Rectal smooth muscle tissue (tissue), 1 donor: ENCODE measurements at regions not wholly inside any gene's neighbourhood (a gene's known extent, or its start where the extent isn't known, plus 50 kb on each side); places are given as distances from the start of the nearest gene placed in this dataset.
"Not testable (repeated sequence)": the region's sequence is repeated elsewhere in the genome, so short reads cannot be mapped to it uniquely, and the experiment has no call there.

Experiments used
- H3K27ac ChIP-seq: one replicate; pipeline ENCODE4 v1.7.0; 2013; ENCODE audit warnings: low read depth, low read length, inconsistent platforms
- H3K27me3 ChIP-seq: one replicate; pipeline ENCODE4 v1.7.0; 2013; ENCODE audit warnings: low read length; ENCODE audit not compliant: control insufficient read depth, insufficient read depth
- H3K36me3 ChIP-seq: one replicate; pipeline ENCODE4 v1.7.0; 2013; ENCODE audit warnings: low read length; ENCODE audit not compliant: control insufficient read depth, insufficient read depth
- H3K4me1 ChIP-seq: one replicate; pipeline ENCODE4 v1.7.0; 2013; ENCODE audit warnings: low read length; ENCODE audit not compliant: control insufficient read depth, insufficient read depth
- H3K4me3 ChIP-seq: one replicate; pipeline ENCODE4 v1.7.0; 2013; ENCODE audit warnings: low read length
- H3K9ac ChIP-seq: one replicate; pipeline ENCODE4 v1.7.0; 2013; ENCODE audit warnings: low read length

GRCh38 chr2:14451312-14451711 is 181.2 kb upstream of the LRATD1 start:
- Histone ChIP-seq H3K27ac (no peak overlapping the region), H3K9ac (no peak overlapping the region), H3K36me3 (no peaks in the 10 kb centered on the region), H3K27me3 (no peaks in the 10 kb centered on the region), H3K4me1 (no peaks in the 10 kb centered on the region), H3K4me3 (no peak overlapping the region)

- Histone ChIP-seq H3K27me3 (no peaks in the 10 kb centered on the region), H3K9ac (no peak overlapping the region), H3K27ac (no peak overlapping the region), H3K4me3 (no peak overlapping the region), H3K36me3 (no peaks in the 10 kb centered on the region), H3K4me1 (no peaks in the 10 kb centered on the region)
Observed at GRCh38 chr2:14454202-14454601, 178.3 kb upstream of the LRATD1 start.

- Histone ChIP-seq H3K27me3 (no peaks in the 10 kb centered on the region), H3K27ac (no peak overlapping the region), H3K9ac (no peak overlapping the region), H3K36me3 (no peaks in the 10 kb centered on the region), H3K4me3 (no peak overlapping the region), H3K4me1 (no peaks in the 10 kb centered on the region)
Observed at GRCh38 chr2:14459786-14460325, 172.7 kb upstream of the LRATD1 start.

GRCh38 chr2:14475994-14476393 is 156.5 kb upstream of the LRATD1 start:
- Histone ChIP-seq H3K4me1 (no peaks in the 10 kb centered on the region), H3K27ac (no peak overlapping the region)

GRCh38 chr2:14479486-14479885 is 153.0 kb upstream of the LRATD1 start:
- no peak overlapping the region for H3K27ac ChIP-seq
- no peak overlapping the region for H3K4me3 ChIP-seq
- no peak overlapping the region for H3K9ac ChIP-seq
- no peaks in the 10 kb centered on the region for H3K4me1 ChIP-seq
- H3K36me3 ChIP-seq: no peaks in the 10 kb centered on the region
- H3K27me3 ChIP-seq: no peaks in the 10 kb centered on the region

More at GRCh38 chr2:14475994-14476393, 156.5 kb upstream of the LRATD1 start:
- Histone ChIP-seq H3K9ac (no peak overlapping the region), H3K36me3 (no peaks in the 10 kb centered on the region), H3K27me3 (no peaks in the 10 kb centered on the region), H3K4me3 (no peak overlapping the region)

- Histone ChIP-seq H3K4me1 (no peaks in the 10 kb centered on the region), H3K27ac (no peak overlapping the region), H3K36me3 (no peaks in the 10 kb centered on the region)
Observed at GRCh38 chr2:14480120-14480519, 152.4 kb upstream of the LRATD1 start.

GRCh38 chr2:14480906-14481305 is 151.6 kb upstream of the LRATD1 start:
- Histone ChIP-seq H3K27ac (no peak overlapping the region), H3K4me1 (no peaks in the 10 kb centered on the region), H3K27me3 (no peaks in the 10 kb centered on the region), H3K9ac (no peak overlapping the region), H3K36me3 (no peaks in the 10 kb centered on the region), H3K4me3 (no peak overlapping the region)

More at GRCh38 chr2:14480120-14480519, 152.4 kb upstream of the LRATD1 start:
- no peak overlapping the region for H3K4me3 ChIP-seq
- no peak overlapping the region for H3K9ac ChIP-seq
- no peaks in the 10 kb centered on the region for H3K27me3 ChIP-seq

GRCh38 chr2:14492920-14493503 is 139.5 kb upstream of the LRATD1 start:
- no peaks in the 10 kb centered on the region for H3K27me3 ChIP-seq
- no peak overlapping the region for H3K4me3 ChIP-seq
- no peak overlapping the region for H3K27ac ChIP-seq
- H3K36me3 ChIP-seq: no peaks in the 10 kb centered on the region
- no peak overlapping the region for H3K9ac ChIP-seq
- no peaks in the 10 kb centered on the region for H3K4me1 ChIP-seq

- H3K4me1 ChIP-seq: no peaks in the 10 kb centered on the region
- no peaks in the 10 kb centered on the region for H3K36me3 ChIP-seq
- no peak overlapping the region for H3K27ac ChIP-seq
- no peaks in the 10 kb centered on the region for H3K27me3 ChIP-seq
- H3K4me3 ChIP-seq: no peak overlapping the region
- H3K9ac ChIP-seq: no peak overlapping the region
Observed at GRCh38 chr2:14494759-14495158, 137.8 kb upstream of the LRATD1 start.

GRCh38 chr2:14501061-14501460 is 131.5 kb upstream of the LRATD1 start:
- H3K36me3 ChIP-seq: no peaks in the 10 kb centered on the region
- no peak overlapping the region for H3K4me3 ChIP-seq
- no peak overlapping the region for H3K27ac ChIP-seq
- no peaks in the 10 kb centered on the region for H3K27me3 ChIP-seq
- no peak overlapping the region for H3K9ac ChIP-seq
- H3K4me1 ChIP-seq: no peaks in the 10 kb centered on the region

GRCh38 chr2:14506955-14507354 is 125.6 kb upstream of the LRATD1 start:
- not testable (repeated sequence) for H3K36me3 ChIP-seq, H3K27ac ChIP-seq, H3K4me1 ChIP-seq, H3K9ac ChIP-seq, H3K4me3 ChIP-seq, H3K27me3 ChIP-seq

GRCh38 chr2:14511541-14511940 is 121.0 kb upstream of the LRATD1 start:
- Histone ChIP-seq H3K9ac (no peak overlapping the region), H3K36me3 (no peaks in the 10 kb centered on the region), H3K4me1 (no peaks in the 10 kb centered on the region), H3K27me3 (no peaks in the 10 kb centered on the region), H3K27ac (no peak overlapping the region), H3K4me3 (no peak overlapping the region)

- H3K4me1 ChIP-seq: no peaks in the 10 kb centered on the region
- H3K27me3 ChIP-seq: no peaks in the 10 kb centered on the region
- H3K9ac ChIP-seq: no peak overlapping the region
Observed at GRCh38 chr2:14513903-14514302, 118.6 kb upstream of the LRATD1 start.

More at GRCh38 chr2:14513903-14514302, 118.6 kb upstream of the LRATD1 start:
- Histone ChIP-seq H3K27ac (no peak overlapping the region), H3K36me3 (no peaks in the 10 kb centered on the region), H3K4me3 (no peak overlapping the region)
